ENCODE measurements at regions not wholly inside any gene's neighbourhood (a gene's known extent, or its start where the extent isn't known, plus 50 kb on each side); places are given as distances from the start of the nearest gene placed in this dataset.

DNA sequence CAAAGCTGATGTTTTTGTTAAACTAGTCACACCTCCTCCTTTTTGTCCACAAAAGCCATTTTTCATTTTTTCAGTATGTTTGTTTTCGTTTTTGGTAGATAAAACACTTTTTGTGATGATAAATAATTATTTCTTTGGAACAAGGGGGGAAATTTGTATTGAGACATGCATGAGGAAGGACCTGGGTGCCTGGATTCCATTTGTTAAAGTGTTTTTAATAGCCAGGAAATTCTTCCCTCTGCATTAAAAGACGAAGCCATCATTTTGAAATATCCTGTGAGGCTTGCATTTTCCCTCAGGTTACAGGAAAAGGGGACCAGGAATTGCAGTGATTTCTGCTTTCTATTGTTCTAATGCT, 52.1 kb upstream of the CTLA4 start:
- TF ChIP-seq EZH2 (IDR thresholded peaks at IDR 0.05; ENCODE audit: insufficient read depth, poor library complexity, severe bottlenecking) (no peak), EZH2phosphoT487 (IDR thresholded peaks at IDR 0.05; ENCODE audit: insufficient read depth, low read depth) (no peak)

Measured in GM23248 (cell line).